C4-2B (cell line): ENCODE measurements at regions not wholly inside any gene's neighbourhood (a gene's known extent, or its start where the extent isn't known, plus 50 kb on each side); places are given as distances from the start of the nearest gene placed in this dataset.

Experiments
- CTCF ChIP-seq: fragments of 450-650 bp; conservative IDR thresholded peaks from 2 replicates; pipeline ENCODE4 v1.5.1; 2017; ENCODE audit warnings: mild to moderate bottlenecking
- ZFX ChIP-seq: fragments of 450-650 bp; IDR thresholded peaks from 2 replicates; pipeline ENCODE4 v1.6.1; 2017

DNA sequence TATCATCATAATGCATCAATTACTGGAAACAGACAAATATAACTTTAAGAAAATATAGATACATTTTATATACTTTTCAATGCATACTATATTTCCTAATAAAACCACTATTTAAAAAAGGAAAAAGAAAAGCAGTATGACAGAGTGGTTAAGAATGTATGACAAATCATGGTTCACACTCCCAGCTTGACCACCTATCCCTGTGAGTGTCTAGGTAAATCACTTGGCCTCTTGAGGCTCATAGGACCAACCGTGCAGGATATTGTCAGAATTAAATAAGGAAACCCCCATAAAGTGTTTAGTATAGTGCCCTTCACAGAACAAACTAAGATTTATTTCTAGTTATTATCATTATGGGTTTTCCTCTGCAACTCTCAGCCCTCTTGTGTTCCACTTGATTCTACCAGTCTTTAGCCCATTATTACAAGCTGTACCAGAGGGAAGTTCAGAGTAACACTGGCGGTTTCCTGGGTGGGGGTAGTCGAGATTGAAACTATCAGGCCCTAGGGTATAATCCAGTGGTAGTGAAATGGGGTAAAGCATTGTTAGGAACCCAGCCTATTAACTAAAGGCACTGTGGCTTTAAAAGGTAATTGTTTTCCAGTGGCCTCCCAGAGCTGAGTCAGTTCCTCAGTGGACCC, 55.5 kb upstream of the PAK3 start:
- TF ChIP-seq CTCF (no peak), ZFX (no peak)
